HFF-Myc (cell line): ENCODE measurements at regions not wholly inside any gene's neighbourhood (a gene's known extent, or its start where the extent isn't known, plus 50 kb on each side); places are given as distances from the start of the nearest gene placed in this dataset.
"Not testable (repeated sequence)": the region's sequence is repeated elsewhere in the genome, so short reads cannot be mapped to it uniquely, and the experiment has no call there.

ENCODE experiments used
- DNase-seq: peaks from one replicate; pipeline ENCODE4 v3.0.0-alpha.2; 2011; ENCODE audit warnings: low read depth; ENCODE audit errors: extremely low read depth
- H3K4me3 ChIP-seq: replicated peaks from 2 replicates; pipeline ENCODE4 v1.5.1; 2011; ENCODE audit warnings: low read depth, mild to moderate bottlenecking, control low read depth, low read length
- CTCF ChIP-seq: IDR thresholded peaks from 2 replicates; pipeline ENCODE4 v1.5.1; 2012; ENCODE audit warnings: mild to moderate bottlenecking, low read depth, low read length, control low read depth; ENCODE audit errors: missing control alignments

GRCh38 chr13:46479691-46480090 lies 73.3 kb upstream of the LRCH1 start:
- DNase-seq, result no peak
- no peak for TF ChIP-seq CTCF
- H3K4me3 ChIP-seq, result no peak overlapping the region

DNA sequence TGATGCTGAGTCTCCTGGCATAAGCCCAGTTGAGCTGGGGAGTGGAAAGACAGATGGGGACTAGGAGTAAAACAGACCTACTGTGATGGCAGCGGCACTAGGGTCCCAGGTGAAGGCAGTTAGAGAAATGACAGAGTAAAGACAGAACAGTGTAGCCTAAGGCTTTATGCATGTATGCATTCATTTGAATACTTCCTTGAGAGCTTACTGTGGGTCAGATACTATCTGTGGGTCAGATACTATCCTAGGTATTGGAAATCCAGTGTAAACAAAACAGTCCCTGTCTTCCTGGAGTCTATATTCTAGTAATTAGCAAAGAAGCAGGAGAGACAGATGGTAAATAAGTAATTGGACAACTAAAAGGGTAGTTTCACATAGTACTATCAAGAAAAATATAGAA lies 73.7 kb upstream of the LRCH1 start:
- H3K4me3 ChIP-seq, result no peak overlapping the region
- DNase-seq, result no peak
- no peak for TF ChIP-seq CTCF

DNA sequence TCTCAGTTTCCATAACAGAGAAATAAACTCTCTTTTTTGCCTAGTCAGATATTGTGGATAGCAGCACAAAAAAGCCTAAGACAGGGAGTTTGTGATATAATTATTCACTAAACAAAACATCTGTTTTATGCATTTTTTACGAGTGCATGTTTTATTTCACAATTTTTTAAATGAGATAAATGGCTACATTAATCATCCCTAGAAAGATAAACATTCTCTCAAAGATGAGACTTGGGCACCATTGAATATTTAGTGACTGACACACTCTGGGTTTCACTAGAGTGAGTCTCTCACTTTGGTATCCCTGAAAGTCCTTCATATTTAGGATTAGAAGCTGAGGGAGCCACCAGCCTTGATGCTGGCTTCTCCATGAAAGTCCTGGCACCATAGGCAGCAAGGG lies 74.3 kb upstream of the LRCH1 start:
- H3K4me3 ChIP-seq, result no peak overlapping the region
- TF ChIP-seq CTCF, result no peak
- DNase-seq, result no peak

DNA sequence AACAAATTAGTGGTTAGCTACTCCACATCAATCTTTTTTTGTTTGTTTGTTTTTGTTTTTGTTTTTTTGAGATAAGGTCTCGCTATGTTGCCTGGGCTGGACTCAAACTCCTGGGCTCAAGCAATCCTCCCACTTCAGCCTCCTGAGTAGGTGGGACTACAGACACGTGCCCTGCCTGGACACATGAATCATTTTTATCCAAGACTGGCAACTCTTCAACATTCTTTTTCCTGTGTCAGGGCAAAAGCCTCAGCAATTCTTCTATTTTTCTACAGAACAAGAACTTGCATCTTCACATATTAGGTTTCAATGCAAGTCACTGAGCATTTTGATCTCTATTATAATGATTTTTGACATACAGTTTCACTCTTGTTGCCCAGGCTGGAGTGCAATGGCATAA lies 76.8 kb upstream of the LRCH1 start:
- H3K4me3 ChIP-seq, result no peak overlapping the region
- no peak for TF ChIP-seq CTCF
- DNase-seq, result no peak

GRCh38 chr13:46475541-46475991 lies 77.4 kb upstream of the LRCH1 start:
- no peak for TF ChIP-seq CTCF
- no peak overlapping the region for H3K4me3 ChIP-seq
- no peak for DNase-seq

GRCh38 chr13:46473806-46474205 lies 79.2 kb upstream of the LRCH1 start:
- no peak for TF ChIP-seq CTCF

DNA sequence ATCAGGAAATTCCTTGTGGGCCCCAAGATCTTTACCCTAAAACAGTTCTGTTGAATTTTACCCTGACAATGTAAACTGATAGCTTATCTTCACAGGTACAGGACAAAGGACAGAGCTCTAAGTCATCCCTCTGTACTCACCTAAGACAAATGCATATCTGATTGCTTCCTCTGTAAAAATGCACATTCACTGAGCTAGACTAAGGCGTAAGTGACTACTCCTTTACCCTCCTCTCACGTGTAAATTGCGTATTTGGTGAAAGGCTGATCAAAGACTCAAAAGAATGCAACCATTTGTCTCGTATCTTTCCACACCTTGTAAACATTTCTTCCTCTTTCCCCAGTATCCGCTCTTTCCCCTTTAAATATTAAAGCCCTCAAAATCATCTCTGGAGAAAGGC lies 80.6 kb upstream of the LRCH1 start:
- TF ChIP-seq CTCF, result no peak
- H3K4me3 ChIP-seq, result no peak overlapping the region
- DNase-seq, result no peak

More at GRCh38 chr13:46473806-46474205, 79.2 kb upstream of the LRCH1 start:
- no peak overlapping the region for H3K4me3 ChIP-seq
- no peak for DNase-seq

- H3K4me3 ChIP-seq, result not testable (repeated sequence)
Observed at GRCh38 chr13:46469699-46470098, 82.6 kb upstream of the RUBCNL start.

More at GRCh38 chr13:46469699-46470098, 82.6 kb upstream of the RUBCNL start:
- not testable (repeated sequence) for DNase-seq
